ENCODE measurements at regions not wholly inside any gene's neighbourhood (a gene's known extent, or its start where the extent isn't known, plus 50 kb on each side); places are given as distances from the start of the nearest gene placed in this dataset.
"Not testable (repeated sequence)": the region's sequence is repeated elsewhere in the genome, so short reads cannot be mapped to it uniquely, and the experiment has no call there.

- DNase-seq, result no peak
These were observed 185.4 kb upstream of the KBTBD8 start for GRCh38 chr3:66812741-66813140.

DNA sequence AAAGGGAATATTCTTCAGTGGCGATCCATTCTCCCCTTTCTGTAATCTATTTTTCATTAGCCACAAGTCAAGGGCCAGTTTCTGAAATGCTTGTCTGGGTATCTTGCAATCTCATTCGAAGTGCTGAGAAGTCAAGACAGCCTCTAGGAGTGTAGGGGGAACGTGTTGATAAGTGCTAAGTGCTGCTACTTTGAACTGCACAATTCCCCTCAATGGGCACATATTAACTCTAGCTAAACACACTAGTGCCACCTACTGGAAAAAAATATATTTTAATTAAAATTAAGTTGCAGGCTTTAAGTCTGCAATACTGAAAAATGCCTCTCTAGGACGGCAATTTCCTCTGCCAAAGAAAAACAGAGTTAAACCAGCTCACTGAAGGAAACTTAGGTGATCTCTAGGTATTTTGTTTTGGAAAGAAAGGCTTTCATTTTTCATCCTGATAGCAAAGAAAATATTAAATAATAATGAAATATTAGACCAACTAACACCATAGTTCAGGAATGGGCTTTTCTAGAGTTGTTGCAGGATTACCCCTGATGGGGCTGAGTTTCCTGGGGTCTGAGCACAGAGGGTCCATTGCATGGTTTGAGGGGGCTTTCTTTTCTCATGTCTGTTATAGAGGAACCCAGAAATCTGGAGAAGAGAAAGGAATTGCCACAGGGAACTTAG is 181.9 kb upstream of the KBTBD8 start:
- DNase-seq, result peak; percentile 2 to 7

DNA sequence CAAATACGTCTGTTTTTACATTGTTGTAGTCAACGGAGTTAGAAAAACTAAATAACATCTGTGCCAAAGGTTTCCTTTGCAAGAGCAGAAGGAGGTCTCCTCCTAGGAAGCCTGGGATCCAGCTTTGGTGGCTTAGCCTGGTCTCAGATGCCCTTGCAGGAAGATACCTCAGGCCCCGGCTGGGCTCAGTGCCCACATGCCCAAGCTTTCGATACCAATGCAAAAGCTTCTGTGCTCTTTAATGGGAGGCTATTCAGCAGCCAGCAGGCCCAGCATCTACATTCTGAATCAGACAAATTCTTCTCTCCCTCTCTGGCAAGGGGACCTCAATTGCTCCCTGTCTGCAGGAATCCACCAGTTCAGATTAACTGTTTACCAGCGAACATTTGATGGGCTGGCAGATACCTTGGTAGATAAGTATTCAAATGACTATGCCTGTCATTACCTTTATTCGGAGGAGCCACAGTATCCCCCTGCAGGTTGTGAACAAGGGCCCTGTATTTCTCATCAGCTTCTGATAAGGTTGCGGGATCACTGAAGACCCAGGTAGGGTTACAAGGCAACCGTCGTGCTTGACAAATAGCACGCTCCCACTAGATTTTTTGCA is 180.1 kb upstream of the KBTBD8 start:
- DNase-seq, result no peak

- DNase-seq, result no peak
These were observed 178.1 kb upstream of the KBTBD8 start for GRCh38 chr3:66819993-66820501.

GRCh38 chr3:66822186-66823008 is 175.7 kb upstream of the KBTBD8 start:
- DNase-seq, result peak; percentile 57 to 65

GRCh38 chr3:66823009-66823397 is 175.1 kb upstream of the KBTBD8 start:
- DNase-seq, result no peak

GRCh38 chr3:66823532-66823931 is 174.6 kb upstream of the KBTBD8 start:
- no peak for DNase-seq

GRCh38 chr3:66825375-66825774 is 172.7 kb upstream of the KBTBD8 start:
- DNase-seq, result no peak

DNA sequence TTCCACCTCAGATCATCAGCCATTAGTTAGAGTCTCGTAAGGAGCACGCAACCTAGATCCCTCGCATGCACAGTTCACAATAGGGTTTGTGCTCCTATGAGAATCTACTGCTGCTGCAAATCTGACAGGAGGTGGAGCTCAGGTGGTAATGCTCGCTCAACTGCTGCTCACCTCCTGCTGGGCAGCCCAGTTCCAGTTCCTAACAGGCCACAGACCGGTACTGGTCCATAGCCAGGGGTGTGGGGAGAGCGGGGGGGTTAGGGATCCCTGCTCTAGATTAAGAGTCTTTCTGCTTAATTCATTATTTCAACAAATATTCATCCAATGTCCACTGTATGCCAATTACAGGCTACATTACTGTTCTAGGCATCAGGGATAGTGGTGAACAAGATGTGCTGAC is 170.4 kb upstream of the KBTBD8 start:
- DNase-seq, result no peak

GRCh38 chr3:66828303-66828702 is 169.8 kb upstream of the KBTBD8 start:
- DNase-seq, result no peak

- no peak for DNase-seq
These were observed 167.8 kb upstream of the KBTBD8 start for GRCh38 chr3:66830301-66830700.

- no peak for DNase-seq
These were observed 166.2 kb upstream of the KBTBD8 start for GRCh38 chr3:66831931-66832330.

DNA sequence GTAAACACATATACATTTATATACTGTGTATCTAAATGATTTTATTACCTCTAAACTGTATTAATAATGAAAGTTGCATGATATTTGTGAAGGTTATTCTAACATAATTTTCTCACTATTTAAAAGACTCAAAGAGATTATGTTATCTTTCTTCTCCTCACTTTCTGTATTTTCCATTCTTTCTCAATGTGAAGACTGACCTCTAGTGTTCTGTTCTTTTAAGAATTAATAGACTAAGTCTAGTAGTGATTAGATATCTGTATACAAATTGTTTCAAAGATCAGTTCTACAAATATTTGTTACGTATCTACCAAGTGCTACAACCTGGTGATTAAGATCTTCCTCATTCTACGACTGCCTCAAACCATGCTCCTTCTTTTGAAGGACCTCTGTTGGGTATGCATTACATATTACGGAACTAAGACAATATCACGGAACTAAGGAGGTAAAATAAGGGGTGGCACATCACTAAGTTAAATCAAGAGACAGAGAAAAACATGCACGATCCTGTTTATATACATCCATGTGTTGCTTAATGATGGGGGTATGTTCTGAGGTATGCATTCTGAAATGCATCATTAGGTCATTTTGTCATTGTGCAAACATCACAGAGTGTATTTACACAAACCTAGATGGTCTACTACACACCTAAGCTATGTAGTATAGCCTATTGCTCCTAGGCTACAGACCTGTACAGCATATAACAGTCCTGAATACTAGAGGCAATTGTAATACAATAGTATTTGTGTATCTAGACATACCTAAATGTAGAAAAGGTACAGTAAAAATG is 161.5 kb upstream of the KBTBD8 start:
- DNase-seq, result no peak

DNA sequence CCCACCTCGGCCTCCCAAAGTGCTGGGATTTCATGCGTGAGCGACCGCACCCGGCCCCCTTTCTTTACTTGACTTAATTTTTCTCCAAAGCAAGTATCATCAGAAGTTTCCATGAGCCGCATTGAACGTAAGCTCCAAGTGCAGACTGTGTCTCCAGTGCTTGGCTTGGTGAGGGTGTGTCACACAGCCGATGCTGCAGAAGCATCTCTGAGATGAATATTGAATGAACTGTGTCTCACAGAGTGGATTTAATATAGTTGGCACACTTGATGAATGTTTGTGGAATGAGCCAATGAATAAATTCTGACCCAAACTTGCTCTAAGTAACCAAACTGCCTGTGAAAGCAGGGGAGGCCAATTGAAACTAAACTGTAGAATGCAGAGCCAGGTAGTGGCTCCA is 159.4 kb upstream of the KBTBD8 start:
- no peak for DNase-seq

- DNase-seq, result no peak
These were observed 158.6 kb upstream of the KBTBD8 start for GRCh38 chr3:66839508-66839907.

GRCh38 chr3:66842761-66843464 is 155.2 kb upstream of the KBTBD8 start:
- not testable (repeated sequence) for DNase-seq

GRCh38 chr3:66851894-66852613 is 146.1 kb upstream of the KBTBD8 start:
- no peak for DNase-seq

DNA sequence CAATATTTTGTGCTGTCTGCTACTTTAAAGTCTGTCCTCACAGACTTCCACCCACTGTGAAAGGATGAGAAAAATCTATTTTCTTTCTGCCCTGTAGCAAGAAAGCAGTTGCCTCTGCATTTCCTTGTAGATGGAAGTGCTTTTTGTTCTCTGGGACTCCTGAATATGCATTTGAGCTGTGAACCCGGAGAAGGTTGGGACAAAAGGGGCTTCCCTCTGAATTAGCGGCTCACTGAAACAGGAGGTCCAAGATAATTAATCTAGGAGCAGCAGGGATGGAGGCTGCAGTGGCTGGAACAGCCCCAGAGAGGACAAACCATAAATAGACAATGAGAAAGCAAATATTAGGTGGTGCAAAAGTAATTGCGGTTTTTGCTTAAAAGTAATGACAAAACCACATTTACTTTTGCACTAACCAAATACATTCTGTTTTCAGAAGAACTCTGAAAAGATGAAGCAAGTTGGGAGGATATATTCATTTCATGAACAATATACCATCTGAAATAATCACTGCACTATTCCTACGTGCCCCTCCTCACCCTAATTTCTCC is 143.4 kb upstream of the KBTBD8 start:
- DNase-seq, result no peak

- no peak for DNase-seq
These were observed 141.6 kb upstream of the KBTBD8 start for GRCh38 chr3:66856533-66856932.

- no peak for DNase-seq
These were observed 139.3 kb upstream of the KBTBD8 start for GRCh38 chr3:66858656-66859381.

DNA sequence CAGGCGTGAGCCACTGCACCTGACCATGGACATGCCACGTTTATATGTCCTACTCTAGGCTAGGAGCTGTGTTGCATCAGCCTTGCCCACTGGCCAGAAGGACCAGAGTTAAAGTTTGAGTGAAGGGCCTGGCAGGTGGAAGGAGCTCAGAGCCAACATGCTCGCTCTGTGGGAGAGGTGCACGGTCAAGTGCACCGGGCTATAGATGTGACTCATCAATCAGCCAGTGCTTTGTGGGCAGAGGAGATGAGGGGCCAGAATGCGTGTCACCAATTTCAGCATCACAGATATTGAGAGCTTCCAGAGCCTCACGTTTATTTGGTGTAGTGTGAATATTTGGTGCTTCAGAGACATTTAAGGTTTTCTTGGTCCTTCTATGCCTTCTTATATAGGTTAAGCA is 137.3 kb upstream of the KBTBD8 start:
- no peak for DNase-seq
